OCI-LY7 (cell line): ENCODE measurements at regions not wholly inside any gene's neighbourhood (a gene's known extent, or its start where the extent isn't known, plus 50 kb on each side); places are given as distances from the start of the nearest gene placed in this dataset.

Experiments
- CTCF ChIP-seq: fragments of 200-600 bp; sonication (generic); conservative IDR thresholded peaks from 2 replicates; pipeline ENCODE4 v1.5.1; 2014; ENCODE audit warnings: mild to moderate bottlenecking, antibody characterized with exemption, low read length, moderate library complexity, mixed read lengths
- EZH2phosphoT487 ChIP-seq: fragments of 200-600 bp; sonication (generic); IDR thresholded peaks from 2 replicates; pipeline ENCODE4 v1.6.1; 2018; ENCODE audit warnings: low read depth, borderline replicate concordance, mild to moderate bottlenecking, mixed run types, antibody characterized with exemption, low read length, moderate library complexity, mixed read lengths

- TF ChIP-seq CTCF = no peak
- TF ChIP-seq EZH2phosphoT487 = no peak
Observed at GRCh38 chr2:198523710-198524109, 719.3 kb downstream of the PLCL1 start.
